Cerebellar cortex (tissue), 1 donor: ENCODE measurements at regions not wholly inside any gene's neighbourhood (a gene's known extent, or its start where the extent isn't known, plus 50 kb on each side); places are given as distances from the start of the nearest gene placed in this dataset.
"Not testable (repeated sequence)": the region's sequence is repeated elsewhere in the genome, so short reads cannot be mapped to it uniquely, and the experiment has no call there.

Experiments used
- DNase-seq: peaks from one replicate; pipeline ENCODE4 v3.0.0-alpha.2; 2015; ENCODE audit warnings: low spot score

DNA sequence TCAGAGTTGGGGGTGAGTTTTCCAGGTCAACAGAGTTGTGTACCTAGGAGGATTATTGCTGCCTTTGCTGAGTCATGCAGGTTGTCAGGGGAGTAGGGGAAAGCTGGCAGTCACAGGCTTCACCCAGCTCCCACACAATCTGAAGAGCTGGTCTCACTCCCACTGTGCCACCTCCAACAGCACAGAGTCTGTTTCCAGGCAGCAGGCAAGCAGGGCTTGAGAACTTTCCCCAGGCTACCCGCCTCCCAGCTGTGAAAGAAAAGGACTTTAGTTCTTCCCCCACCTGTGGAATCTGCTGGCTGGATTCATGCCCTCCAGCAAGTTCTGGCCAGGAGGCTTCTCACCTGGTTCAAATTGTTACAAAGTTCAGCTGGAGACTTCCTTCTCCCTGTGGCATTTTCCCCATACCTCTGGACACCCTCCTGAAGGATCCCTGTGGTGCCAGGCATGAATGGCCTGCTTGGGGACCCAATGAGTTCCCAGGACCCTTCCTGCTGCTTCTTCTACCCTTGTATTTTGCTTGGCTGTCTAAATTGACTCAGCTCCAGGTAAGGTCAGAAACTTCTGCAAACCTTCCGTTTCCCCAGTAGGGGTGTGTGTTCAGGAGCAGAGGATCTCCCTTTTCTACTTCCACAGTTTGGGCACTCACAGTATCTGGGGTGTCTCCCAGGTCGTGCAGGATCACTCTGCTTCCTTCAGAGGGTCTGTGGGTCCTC, 378.1 kb upstream of the MAN1A1 start:
- DNase-seq, result no peak

DNA sequence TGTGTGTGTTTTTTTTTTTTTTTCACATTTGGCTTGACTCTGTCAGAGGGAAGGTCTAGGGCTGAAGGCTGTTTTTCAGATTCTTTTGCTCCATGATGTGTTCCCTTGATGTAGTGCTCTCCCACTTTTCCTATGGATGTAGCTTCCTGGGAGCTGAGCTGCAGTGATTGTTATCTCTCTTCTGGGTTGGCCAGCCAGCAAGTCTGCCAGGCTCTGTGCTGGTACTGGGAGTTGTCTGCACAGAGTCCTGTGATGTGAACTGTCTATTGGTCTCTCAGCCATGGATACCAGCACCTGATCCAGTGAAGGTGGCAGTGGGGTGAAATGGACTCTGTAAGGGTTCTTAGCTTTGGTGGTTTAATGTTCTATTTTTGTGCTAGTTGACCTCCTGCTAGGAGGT, 377.4 kb upstream of the MAN1A1 start:
- DNase-seq, result not testable (repeated sequence)

DNA sequence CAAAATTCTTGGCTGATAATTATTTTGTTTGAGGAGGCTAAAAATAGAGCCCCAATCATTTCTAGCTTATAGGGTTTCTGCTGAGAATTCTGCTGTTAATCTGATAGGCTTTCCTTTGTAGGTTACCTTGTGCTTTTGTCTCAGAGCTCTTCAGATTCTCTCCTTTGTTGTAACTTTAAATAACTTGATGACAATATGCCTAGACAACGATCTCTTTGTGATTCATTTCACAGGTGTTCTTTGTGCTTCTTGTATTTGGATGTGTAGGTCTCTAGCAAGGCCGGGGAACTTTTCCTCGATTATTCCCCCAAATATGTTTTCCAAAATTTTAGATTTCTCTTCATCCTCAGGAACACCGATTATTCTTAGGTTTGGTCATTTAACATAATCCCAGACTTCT, 376.5 kb upstream of the MAN1A1 start:
- DNase-seq, result no peak

DNA sequence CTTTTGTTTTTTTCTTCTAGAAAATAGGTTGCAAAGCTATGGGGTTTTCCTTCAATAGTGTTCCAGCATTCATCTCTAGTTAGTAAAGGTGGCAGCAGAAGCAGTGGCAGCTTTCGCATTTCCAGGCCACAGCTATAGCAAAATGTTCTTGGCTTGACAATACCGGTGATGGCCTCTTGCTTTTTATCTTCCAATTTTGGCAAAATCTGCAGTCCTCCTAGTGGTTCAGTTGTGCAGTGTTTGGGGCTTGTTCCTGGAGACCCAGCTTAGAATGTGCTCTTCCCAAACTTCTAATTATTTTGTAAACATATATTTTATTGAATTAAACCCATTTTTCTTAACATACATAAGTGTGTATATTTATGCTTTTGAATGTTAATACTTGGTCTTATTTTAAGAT, 370.6 kb upstream of the MAN1A1 start:
- peak; percentile 4 for DNase-seq

DNA sequence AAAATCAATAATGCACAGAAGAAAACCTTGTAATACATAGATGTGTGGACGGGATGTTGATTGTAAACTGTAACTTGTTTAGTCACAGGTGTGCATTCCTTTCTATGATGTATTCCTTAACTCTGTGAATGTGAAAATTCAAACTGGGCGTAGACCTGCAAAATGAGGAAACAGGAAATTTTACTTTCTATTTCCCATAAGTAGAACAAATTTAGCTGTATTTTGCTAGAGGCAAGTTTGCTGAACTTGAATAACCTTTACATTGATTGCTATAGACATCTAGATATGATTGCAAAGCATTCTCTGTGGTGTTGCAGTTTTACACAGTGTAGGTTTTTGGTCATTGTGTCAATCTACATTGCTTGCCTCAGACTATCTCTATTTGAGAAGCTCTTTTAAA, 368.4 kb upstream of the MAN1A1 start:
- DNase-seq, result no peak

DNA sequence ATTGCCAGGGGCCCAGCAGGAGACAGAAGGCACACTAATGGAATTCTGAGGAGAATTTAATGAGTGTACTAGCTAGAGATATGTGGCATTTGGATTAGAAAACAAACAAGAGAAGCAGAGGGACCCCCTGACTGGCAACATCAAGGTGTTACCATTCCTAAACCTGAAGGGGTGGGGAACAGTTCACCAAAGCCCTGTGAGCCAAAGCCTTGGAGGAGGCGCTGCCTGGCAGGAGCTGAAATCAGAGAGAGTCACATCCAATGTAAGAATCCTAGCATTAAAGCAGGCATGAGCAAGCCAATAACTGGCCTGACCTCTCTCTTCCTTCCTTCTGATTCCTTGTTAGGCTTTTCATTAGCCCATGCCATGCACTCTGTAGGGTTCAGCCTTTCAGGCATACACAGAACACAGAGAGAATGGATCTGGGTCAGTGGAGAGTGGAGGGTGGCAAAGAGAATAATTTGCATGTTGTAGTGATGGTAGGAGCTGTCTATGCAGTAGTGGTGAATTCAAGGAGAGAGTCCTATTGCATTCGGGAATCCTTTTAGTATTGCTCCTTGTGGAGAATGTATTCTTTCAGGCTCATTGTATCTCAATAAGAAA, 367.2 kb upstream of the MAN1A1 start:
- DNase-seq, result no peak

DNA sequence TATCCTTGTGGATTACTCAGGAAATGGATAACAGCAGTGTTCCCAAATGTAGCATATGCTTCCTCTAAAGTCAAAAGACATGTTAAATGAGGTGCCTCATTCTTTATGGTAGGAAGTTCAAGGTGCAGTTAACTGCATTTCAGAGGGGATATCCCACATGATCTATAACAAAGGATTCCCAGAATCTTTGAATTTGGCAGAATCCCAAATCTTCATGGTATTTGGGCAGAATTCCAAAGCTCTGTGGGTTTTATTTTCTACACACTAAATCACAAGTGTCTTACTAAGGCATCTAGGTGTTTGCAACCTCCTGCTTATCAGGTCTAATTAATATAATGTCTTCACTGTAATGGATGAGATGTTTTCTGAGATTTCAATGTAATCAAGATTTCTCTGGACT, 364.3 kb upstream of the MAN1A1 start:
- DNase-seq, result peak; percentile 10

DNA sequence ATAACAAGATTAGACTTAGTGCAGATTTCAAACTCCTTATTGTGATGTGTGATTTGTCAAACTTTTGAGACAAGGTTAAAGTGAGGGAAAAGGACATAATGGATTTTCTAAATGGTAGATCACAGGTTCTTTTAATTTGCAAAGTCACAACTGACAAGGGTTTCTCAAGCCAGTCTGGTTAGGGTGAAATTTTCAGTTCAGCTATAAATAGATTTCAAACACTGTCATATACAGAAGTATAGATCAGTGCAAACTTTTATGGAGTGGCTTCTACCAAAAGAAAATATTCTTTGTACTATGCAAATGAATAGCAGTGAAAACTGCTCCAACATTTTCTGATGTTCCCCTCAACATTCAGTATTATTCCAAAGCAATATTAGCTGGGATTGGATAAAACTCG, 337.1 kb upstream of the MAN1A1 start:
- DNase-seq, result no peak

DNA sequence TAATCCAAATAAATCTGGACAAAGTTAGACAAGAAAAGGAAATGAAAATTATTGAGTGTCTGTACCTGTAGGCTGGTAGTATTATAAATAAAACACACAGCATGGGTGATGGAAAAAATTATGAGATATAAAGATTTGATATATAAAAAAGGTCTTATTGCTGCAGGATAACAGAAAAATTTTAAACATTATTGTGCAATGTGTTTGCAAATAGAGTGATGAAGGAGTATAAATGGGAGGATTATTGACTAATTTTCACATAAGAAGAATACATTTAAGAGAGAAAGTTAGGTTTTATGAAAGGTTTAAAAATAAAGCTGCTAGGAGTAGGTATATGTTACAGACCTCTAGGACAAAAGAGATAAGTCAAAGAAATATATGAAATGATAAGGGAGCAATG, 336.7 kb upstream of the MAN1A1 start:
- DNase-seq, result no peak

DNA sequence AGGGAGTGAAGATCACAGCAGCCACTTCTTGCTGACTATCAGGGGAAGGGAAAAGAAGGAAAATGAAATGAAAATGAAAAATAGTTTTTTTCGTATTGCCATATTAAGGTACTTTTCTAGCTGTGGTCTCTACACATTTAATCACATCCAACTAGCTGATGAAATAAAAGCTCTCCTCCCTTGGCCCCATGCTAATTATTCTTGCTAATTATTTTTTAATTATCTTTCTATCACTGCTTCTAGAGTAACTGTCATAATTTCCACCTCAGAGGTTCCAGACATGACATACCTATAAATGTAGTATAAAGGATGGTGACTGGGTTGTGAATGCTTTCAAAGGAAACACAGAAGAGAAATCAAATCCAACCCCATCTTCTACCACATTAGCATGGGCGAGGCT, 334.1 kb upstream of the MAN1A1 start:
- no peak for DNase-seq

DNA sequence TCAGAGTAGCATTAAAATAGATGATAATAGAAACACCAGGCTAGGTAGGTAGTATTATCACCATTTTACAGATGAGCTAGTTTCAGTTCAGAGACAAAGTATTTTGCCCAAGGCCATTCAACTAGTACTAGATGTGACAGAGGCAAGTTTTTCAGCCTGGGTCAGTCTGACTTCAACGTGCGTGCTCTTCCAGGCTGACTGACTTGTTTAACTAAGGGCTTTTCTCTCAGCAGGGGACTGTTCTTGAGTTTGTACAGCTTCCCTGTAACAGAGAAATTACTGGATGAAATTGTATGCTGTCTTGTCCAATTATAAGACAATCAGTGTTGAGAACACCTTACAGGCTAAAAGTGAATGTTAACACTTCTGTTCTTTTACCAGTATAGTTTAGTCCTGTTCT, 333.5 kb upstream of the MAN1A1 start:
- DNase-seq, result no peak

DNA sequence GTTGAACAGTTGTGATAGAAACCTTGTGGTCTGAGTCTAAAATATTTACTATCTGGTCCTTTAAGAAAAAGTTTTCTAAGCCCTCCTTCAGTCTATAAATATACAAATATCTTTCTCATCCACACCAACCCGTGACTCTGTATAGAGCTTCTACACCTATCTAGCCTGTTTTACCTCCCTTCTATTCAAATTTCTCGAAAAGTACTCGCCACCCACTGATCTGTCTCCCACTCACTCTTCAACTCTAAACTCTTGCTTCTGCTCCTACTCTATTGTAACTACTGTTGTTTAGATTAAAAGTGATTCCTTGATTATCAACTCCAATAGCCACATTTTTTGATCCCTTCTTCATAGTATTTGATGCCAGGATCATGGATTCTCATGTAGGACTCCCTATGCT, 329.4 kb upstream of the MAN1A1 start:
- DNase-seq, result no peak

DNA sequence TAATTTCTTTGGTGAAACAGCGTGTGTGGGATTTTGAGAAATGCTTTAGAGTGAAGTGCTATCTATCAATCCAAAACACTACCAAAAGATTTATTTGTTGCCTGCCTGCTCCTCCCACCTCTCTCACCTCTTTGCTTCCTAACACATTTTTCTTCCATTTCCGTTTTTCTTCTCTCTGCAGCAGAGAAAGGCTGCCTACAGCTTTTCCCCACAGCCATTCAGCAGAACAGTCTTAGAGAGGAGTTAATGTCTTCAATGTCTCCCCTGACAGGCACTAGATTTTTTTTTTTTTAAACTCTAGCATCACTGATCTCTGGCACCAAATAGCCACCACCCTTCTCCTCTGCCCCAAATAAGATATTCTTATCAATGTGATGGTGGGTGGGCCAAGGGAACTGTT, 327.8 kb upstream of the MAN1A1 start:
- DNase-seq, result no peak

DNA sequence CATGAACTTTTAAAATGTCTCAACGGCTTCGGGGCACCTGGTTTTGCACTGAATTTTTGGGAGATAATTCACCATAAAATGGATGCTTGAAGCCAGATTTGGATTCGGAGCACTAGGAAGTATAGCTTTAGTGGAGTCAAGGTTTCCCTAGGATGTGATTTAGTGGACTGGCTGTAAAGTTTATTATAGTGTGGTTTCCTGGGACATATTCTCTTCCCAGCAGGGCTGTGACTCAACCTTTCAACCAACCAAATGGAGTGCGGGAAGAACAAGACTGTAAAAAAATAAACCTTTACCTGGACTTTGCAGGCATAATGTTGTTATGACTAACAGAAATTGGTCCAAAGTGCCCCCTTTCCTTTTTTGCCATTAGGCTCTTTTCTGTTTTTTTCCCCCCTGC, 327.4 kb upstream of the MAN1A1 start:
- DNase-seq, result no peak

DNA sequence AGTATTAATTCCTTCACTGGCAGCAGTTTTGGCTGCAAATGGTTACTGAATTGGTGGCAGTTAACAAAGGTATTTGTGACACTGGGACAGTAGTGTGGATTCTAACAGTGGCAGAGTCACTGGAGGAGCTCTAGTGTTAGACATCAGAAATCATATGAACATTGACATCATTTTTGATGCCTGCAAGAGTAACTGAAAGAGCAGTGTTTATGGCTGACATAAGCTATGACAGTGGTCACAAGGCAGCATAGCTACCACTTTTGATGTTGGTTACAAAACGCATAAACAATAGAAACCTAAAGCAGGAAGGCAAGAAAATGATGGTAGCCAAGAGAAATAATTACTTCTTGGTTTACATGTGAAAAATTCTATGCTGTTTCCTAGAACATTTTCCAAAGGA, 326.7 kb upstream of the MAN1A1 start:
- no peak for DNase-seq

DNA sequence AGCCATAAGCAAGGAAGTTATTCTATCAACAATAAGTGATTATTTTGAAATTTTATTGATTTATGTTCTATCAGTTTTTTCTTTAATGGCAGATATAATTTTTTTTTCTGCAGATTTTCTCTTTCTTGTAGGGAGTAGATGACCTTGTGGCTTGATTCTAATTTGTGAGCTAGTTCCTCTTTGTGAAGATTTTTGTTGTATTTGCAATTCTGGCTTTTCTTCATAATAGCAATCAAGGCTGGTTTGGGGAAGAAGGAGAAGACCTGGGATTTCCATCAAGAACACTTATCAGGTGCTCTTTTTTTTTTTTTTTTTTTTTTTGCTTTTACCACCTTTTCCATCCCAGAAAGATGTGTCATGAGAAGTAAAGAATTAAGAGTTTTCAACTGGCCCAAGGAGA, 324.2 kb upstream of the MAN1A1 start:
- DNase-seq, result no peak

DNA sequence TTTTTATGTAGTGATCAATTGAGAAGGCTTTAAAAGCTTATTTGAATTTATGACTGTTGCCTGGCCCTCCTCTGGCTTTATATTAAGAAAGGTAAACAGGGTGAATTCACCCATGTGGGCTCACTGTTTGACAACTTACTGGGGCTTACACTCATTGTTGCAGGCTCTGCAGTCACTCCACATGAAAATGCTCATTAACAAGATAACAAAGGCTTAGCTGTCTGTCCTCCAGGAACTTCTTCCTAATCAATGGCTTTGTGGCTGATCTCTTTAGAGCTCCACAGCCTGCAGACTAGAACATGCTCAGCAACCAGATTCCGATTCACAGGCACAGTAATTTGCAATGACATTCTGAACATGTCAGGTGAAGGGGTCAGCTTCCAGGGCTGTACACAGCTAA, 323.2 kb upstream of the MAN1A1 start:
- DNase-seq, result no peak

DNA sequence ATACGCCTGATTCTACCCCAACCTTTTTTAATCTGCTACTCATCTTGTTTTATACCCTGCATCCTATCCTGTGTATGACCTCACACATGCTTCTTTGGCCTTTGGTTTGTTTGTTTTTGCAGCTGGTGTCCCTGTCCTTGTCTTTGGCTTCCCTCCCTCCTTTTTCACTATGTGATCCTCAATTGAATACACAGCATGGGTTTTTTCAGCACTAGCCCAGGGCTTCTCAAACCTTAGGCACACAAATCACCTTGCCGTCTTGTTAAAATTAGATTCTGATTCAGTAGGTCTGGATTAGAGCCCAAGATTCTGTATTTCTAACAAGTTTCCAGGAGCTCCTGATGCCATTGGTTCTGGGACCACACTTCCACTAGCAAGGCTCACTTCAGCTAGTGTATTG, 321.5 kb upstream of the MAN1A1 start:
- DNase-seq, result no peak

DNA sequence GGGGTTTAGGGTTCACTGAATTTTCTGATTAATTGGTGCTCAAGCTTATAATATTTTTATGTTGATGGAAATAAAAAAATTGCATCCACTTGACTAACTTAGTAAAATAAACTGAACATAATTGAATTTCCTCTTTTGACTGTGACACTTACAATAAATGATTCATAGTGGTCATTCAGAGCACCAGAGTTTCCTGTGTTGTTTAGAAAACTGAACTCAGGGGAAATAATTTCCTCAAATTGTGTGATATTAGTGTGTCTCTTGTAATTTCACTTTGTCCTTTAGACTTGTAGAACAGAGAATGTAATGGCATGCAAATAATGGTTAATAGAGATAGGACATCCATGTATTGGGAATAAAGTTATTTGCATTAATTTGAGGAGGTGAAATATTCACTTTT, 319.7 kb upstream of the MAN1A1 start:
- no peak for DNase-seq

DNA sequence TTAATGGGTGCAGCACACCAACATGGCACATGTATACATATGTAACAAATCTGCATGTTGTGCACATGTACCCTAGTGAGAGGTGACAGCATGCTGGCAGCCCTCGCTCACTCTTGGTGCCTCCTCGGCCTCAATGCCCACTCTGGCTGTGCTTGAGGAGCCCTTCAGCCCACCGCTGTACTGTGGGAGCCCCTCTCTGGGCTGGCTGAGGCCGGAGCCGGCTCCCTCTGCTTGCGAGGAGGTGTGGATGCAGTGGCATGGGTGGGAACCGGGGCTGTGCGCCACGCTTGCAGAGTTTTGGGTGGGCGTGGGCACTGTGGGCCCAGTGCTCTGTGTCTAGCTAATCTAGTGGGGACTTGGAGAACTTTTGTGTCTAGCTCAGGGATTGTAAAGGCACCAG, 315.9 kb upstream of the MAN1A1 start:
- not testable (repeated sequence) for DNase-seq

DNA sequence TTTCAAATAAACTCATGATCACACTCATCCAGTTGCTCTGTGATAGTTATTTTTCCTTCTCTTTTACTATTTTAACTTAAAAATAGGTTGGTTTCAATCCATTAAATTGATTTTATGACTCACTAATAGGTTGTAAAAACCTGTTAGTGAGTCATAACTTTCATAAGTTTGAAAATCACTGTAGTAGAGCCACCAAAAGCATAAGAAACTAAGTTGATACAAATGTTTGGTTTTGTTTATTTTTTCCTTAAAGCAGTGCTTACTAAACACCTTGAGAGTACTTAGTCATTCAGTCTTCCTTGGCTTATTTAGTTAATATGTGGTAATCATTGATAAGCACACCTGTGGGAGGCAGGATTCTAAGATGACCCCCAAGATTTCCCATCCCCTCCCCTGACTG, 312.1 kb upstream of the MAN1A1 start:
- DNase-seq, result no peak

DNA sequence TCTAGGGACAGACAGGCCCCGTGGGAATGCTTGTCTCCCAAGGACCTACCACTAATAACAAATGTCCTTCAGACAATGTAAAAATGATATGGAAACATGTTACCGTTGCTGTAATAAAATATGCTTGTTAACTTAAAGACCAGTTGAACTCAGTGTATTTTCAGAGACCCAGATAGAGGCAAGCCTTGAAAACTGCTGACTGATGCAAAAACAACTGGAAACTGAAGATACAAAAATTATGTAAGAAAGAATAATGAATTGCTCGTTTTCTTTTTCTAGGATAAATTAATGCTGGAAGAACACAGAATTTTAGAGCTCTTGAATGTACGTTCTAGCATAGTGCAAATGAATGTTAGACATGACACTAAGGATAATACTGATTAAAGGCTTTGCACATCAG, 311.5 kb upstream of the MAN1A1 start:
- DNase-seq, result no peak

DNA sequence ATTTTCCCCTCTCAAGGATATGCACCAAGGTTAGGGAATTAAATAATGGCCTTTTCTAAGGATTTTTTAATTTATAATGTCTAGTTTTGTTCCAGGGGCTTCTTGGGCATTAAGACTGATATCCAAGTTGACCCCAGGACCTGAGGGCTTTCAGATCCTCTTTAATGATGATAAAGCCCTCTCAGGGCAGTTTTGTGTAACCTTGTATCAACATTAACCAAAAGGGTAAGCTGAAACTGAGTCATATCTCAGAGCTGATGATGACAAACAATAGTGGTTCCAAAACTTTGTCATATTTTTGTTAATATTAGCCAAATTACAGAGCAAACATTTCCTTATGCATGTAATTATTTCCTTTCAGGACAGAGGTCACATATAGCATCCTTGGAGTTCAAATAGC, 309.4 kb upstream of the MAN1A1 start:
- DNase-seq, result no peak

DNA sequence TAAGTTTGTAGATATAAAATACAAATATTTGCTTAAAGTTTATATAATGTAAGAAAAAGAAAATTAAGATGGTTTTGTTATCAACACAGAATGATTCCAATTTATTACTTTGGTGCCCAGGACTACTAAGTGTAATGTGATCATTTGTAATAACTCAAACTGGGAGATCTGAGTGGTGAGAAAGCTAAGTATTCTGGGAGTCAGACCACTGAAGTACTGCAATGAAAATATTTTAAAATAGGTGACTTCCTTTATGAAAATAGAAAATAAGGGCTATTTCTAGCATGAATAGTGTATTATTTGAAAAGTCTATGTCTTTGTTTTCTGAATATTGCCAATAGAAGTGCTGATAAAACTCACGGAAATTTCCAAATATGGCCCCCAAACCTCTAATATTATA, 305.6 kb upstream of the MAN1A1 start:
- DNase-seq, result no peak
